GM12872 (cell line): ENCODE measurements at regions not wholly inside any gene's neighbourhood (a gene's known extent, or its start where the extent isn't known, plus 50 kb on each side); places are given as distances from the start of the nearest gene placed in this dataset.

Experiments used
- CTCF ChIP-seq: IDR thresholded peaks from 3 replicates; pipeline ENCODE4 v1.5.1; 2011; ENCODE audit warnings: low read depth, mild to moderate bottlenecking, low read length, moderate library complexity; ENCODE audit not compliant: insufficient read depth

GRCh38 chr21:28371713-28372112, 621.0 kb downstream of the LTN1 start:
- no peak for TF ChIP-seq CTCF

DNA sequence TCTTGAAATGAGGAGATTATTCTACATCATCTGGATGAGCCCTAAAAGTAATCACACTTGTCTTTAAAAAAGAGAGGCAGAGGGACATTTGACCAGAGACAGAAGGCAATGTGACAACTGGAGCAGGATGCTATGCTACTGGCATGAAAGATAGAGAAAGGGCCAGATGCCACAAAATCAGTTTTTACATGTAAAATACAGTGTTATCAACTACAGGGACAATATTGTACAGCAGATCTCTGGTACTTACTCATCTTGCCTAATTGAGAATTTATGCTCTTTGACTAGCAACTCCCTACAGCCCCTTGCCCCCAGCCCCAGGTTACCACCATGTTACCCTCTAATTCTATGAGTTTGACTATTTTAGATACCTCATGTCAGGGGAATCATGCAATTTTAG, 633.4 kb downstream of the LTN1 start:
- no peak for TF ChIP-seq CTCF

DNA sequence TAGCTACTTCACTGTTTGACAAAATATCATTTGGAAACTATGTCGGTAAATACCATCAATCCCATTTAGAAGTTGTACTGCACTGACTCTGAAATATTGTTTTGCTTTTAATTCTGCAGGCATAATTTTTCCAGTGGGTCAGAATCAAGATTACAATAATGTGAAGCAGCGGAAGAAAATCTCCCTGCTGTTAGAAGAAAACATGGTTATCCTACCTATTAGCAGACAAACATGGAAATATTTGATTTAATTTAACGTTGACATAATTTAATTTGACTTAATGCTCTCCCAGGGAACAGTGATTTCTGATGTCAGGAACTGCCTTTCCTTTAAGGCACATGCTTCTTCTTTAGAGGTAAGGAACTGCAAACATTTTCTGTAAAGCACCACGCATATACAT, 634.0 kb downstream of the LTN1 start:
- TF ChIP-seq CTCF = no peak

DNA sequence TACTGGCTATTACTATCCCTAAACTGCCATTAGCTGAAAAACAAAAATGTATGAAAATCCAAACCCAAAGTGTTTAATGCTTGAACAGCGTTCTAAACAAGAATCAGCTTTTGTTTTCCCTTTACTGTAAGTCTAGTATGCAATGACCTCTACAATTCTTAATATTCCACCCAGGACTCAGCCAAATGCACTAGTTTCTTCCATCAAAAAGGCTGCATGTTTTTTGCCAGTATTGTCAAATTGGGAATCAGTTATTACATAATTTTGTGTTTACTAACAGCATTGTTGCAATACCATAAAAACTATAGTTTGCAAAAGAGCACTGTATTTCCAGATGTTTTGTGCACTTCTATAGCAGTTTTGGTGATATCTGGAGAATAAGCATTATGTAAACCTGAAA, 634.5 kb downstream of the LTN1 start:
- TF ChIP-seq CTCF = no peak

DNA sequence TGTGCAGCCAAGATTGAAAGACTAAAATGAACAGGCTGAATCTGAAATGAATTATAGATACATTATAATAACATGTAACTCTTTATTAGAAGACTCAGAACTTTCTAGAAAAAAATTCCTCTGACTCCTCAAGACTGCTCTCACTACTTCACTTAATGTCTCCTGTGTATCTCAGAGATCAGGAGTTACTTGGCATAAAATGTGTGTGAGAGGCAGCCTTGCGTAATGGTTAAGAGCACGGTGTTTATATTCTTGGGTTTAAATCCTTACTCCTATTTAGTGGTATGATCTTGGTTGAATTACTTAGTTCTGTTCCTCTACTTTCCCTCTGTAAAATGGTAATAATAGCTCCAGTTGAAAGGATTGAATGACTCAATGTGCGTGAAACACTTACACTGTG, 634.9 kb downstream of the LTN1 start:
- no peak for TF ChIP-seq CTCF

- TF ChIP-seq CTCF = no peak
These were observed 636.3 kb downstream of the LTN1 start for GRCh38 chr21:28356422-28356821.

DNA sequence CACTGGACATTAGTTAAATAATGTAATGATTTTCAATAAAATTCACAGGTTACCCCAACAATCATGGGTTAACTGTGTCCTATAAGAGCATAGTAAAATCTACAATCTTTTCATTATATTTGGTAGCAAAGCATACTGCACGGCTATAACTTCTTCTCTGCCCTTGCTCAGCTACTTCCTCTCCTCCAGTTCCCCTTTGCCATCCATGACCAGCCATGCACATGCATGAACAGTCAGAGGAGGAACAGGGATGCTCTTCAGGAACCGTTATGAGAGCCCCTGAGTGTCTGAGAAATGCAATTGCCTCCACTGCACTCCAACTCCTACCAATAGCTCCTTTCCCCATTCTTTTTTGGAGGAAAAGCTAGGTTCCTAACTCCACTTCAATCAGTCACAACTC, 646.7 kb downstream of the LTN1 start:
- no peak for TF ChIP-seq CTCF

GRCh38 chr21:28344985-28345384, 647.7 kb downstream of the LTN1 start:
- TF ChIP-seq CTCF = no peak
